A673 (cell line): ENCODE measurements at regions not wholly inside any gene's neighbourhood (a gene's known extent, or its start where the extent isn't known, plus 50 kb on each side); places are given as distances from the start of the nearest gene placed in this dataset.

Experiments used
- BruUV-seq: library from RNA; stranded (reverse); fragments of 400-500 nt; replicated peaks from 2 replicates; lab custom pipeline; 2021; lab: Mats Ljungman, UMichigan
- CTCF ChIA-PET: fragments of 300-600 bp; sonication (Branson Sonifier 250); formaldehyde crosslinking; loops from one replicate; lab custom pipeline; 2022; ENCODE audit warnings: antibody characterized with exemption; lab: Charles Lee
- POLR2A ChIA-PET: fragments of 300-600 bp; sonication (Branson Sonifier 250); formaldehyde crosslinking; loops from one replicate; lab custom pipeline; 2022; ENCODE audit warnings: antibody characterized with exemption; ENCODE audit not compliant: low non-redundant PET; lab: Charles Lee
- DNase-seq: peaks from one replicate; pipeline ENCODE4 v3.0.0-alpha.2; 2015; ENCODE audit warnings: low spot score
- H3K27ac ChIP-seq: fragments of 200-600 bp; sonication (generic); 2 replicates; pipeline ENCODE4 v1.5.1; 2016; ENCODE audit warnings: mixed run types, low read depth, mild to moderate bottlenecking, mixed read lengths, antibody characterized with exemption, low read length; ENCODE audit not compliant: poor library complexity, severe bottlenecking
- H3K27me3 ChIP-seq: fragments of 200-600 bp; sonication (generic); replicated peaks from 2 replicates; pipeline ENCODE4 v1.6.1; 2017; ENCODE audit warnings: mixed run types, low read depth, mild to moderate bottlenecking, mixed read lengths, antibody characterized with exemption, low read length; ENCODE audit not compliant: insufficient read depth, poor library complexity
- H3K36me3 ChIP-seq: fragments of 200-600 bp; sonication (generic); 2 replicates; pipeline ENCODE4 v1.6.1; 2016; ENCODE audit warnings: mixed run types, mild to moderate bottlenecking, mixed read lengths, antibody characterized with exemption, low read length; ENCODE audit not compliant: insufficient read depth, poor library complexity, severe bottlenecking
- H3K4me1 ChIP-seq: fragments of 200-600 bp; sonication (generic); 2 replicates; pipeline ENCODE4 v1.6.1; 2017; ENCODE audit warnings: mixed run types, mild to moderate bottlenecking, mixed read lengths, antibody characterized with exemption, low read length; ENCODE audit not compliant: insufficient read depth, poor library complexity, severe bottlenecking
- H3K4me3 ChIP-seq: fragments of 200-600 bp; sonication (generic); 2 replicates; pipeline ENCODE4 v1.5.1; 2016; ENCODE audit warnings: low read depth, mixed run types, mild to moderate bottlenecking, mixed read lengths, low read length; ENCODE audit not compliant: poor library complexity, severe bottlenecking
- H3K9me3 ChIP-seq: fragments of 200-600 bp; sonication (generic); 2 replicates; pipeline ENCODE4 v1.6.1; 2016; ENCODE audit warnings: mixed run types, low read depth, mild to moderate bottlenecking, mixed read lengths, antibody characterized with exemption, low read length; ENCODE audit not compliant: poor library complexity, severe bottlenecking
- EZH2 ChIP-seq: fragments of 200-600 bp; sonication (generic); IDR thresholded peaks from 2 replicates; pipeline ENCODE4 v1.6.1; 2017; ENCODE audit warnings: borderline replicate concordance, low read depth, mild to moderate bottlenecking, mixed read lengths, antibody characterized with exemption, low read length; ENCODE audit not compliant: poor library complexity, severe bottlenecking
- intact Hi-C: fragments of 100-400 bp; cut with micrococcal nuclease; formaldehyde crosslinking; loops from one replicate; pipeline ENCODE4 v1.10.0; 2022; ENCODE audit not compliant: unreplicated experiment
- TF ChIP-seq, protein P1 (sequence below): fragments of 300-800, 200-600 bp; sonication (generic); conservative IDR thresholded peaks from 2 replicates; pipeline ENCODE4 v1.5.1; 2017; ENCODE audit warnings: low read depth, mild to moderate bottlenecking, antibody characterized with exemption, low read length, moderate library complexity, mixed read lengths

DNA sequence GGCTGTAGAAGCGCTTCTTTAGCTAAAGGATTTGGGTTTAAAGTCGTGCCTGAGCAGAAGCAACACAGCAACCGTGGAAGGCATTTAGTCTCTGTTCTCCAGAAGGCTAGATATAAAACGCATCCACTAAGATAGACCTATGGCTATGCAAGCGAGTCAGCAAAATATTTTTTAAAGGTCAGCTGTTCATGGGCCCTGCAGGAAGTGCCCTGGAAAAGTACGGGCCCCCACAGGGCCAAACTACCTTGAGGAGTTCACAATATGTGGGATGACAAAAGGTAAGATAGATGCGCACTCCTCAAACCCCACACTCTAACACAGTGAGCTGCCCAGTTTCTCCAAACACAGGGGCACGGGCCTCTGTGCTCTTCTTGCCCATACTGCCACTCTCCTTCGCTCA is 261.6 kb downstream of the VPS13C start:
- ChIA-PET CTCF (no interaction called here), POLR2A (interaction anchor here (0.6 kb wide), 1 partner anchor 23 kb away, joined by 3 read pairs; no protein-coding TSS in a partner anchor)
- Histone ChIP-seq H3K4me3 (no peak overlapping the region), H3K4me1 (no peaks in the 10 kb centered on the region), H3K27me3 (no peaks in the 10 kb centered on the region), H3K9me3 (no peaks in the 10 kb centered on the region), H3K36me3 (no peaks in the 10 kb centered on the region), H3K27ac (no peak overlapping the region)
- no TSS peak for BruUV-seq
- TF ChIP-seq, protein P1, sequence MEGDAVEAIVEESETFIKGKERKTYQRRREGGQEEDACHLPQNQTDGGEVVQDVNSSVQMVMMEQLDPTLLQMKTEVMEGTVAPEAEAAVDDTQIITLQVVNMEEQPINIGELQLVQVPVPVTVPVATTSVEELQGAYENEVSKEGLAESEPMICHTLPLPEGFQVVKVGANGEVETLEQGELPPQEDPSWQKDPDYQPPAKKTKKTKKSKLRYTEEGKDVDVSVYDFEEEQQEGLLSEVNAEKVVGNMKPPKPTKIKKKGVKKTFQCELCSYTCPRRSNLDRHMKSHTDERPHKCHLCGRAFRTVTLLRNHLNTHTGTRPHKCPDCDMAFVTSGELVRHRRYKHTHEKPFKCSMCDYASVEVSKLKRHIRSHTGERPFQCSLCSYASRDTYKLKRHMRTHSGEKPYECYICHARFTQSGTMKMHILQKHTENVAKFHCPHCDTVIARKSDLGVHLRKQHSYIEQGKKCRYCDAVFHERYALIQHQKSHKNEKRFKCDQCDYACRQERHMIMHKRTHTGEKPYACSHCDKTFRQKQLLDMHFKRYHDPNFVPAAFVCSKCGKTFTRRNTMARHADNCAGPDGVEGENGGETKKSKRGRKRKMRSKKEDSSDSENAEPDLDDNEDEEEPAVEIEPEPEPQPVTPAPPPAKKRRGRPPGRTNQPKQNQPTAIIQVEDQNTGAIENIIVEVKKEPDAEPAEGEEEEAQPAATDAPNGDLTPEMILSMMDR, result no peak
- no peak for TF ChIP-seq EZH2
- intact Hi-C loops, result no loop called here
- DNase-seq, result no peak

DNA sequence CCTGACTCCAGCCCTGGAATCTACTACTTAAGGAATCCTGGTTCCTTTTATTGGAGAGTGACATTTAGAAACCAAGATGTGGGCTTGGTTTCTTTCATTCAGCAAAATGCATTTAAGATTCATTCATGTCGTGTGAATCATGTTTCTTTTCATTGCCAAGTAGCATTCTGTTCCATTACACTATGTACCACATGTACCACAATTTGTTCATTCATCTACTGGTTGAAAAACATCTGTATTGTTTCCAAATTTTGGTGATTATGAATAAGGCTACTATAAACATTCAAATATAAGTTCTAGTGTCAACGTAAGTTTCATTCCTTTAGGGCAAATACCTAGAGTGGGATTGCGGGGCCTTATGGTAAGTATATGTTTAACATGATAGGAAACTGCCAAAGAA is 264.2 kb downstream of the VPS13C start:
- ChIA-PET POLR2A (no interaction called here), CTCF (no interaction called here)
- H3K27me3 ChIP-seq, result no peaks in the 10 kb centered on the region
- no peak overlapping the region for H3K27ac ChIP-seq
- BruUV-seq, result no TSS peak
- DNase-seq, result no peak
- H3K4me3 ChIP-seq, result no peak overlapping the region
- TF ChIP-seq, protein P1, result no peak
- no peak for TF ChIP-seq EZH2
- H3K36me3 ChIP-seq, result no peaks in the 10 kb centered on the region
- no peaks in the 10 kb centered on the region for H3K9me3 ChIP-seq
- H3K4me1 ChIP-seq, result no peaks in the 10 kb centered on the region
- intact Hi-C loops, result no loop called here

DNA sequence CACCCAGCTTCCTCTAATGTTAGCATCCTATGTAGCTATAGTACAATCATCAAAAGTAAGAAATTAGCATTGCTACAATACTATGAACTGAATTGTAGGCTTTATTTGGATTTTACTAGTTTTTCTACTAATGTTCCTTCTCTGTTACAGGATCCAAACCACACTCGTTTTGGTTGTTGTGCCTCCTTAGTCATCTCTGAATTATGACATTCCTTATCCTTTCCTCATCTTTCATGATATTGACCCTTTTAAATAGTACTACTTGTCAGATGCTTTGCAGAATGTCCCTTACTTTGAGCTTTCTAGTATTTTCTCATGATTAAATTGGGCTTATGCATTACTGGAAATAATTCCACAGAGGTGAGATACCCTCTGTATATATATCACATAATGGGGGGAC is 265.4 kb downstream of the VPS13C start:
- ChIA-PET CTCF (no interaction called here), POLR2A (no interaction called here)
- TF ChIP-seq EZH2, result no peak
- TF ChIP-seq, protein P1, result no peak
- no peak for DNase-seq
- Histone ChIP-seq H3K27me3 (no peaks in the 10 kb centered on the region), H3K36me3 (no peaks in the 10 kb centered on the region), H3K4me1 (no peaks in the 10 kb centered on the region), H3K9me3 (no peaks in the 10 kb centered on the region), H3K27ac (no peak overlapping the region), H3K4me3 (no peak overlapping the region)
- BruUV-seq, result no TSS peak
- intact Hi-C loops, result no loop called here
